Neuronal stem cell (in vitro differentiated cells): ENCODE measurements at regions not wholly inside any gene's neighbourhood (a gene's known extent, or its start where the extent isn't known, plus 50 kb on each side); places are given as distances from the start of the nearest gene placed in this dataset.

ENCODE experiments used
- DNase-seq: peaks from one replicate; pipeline ENCODE4 v3.0.0-alpha.2; 2013; ENCODE audit warnings: low spot score
- H2AFZ ChIP-seq: one replicate; pipeline ENCODE4 v1.6.1; 2013; ENCODE audit warnings: mild to moderate bottlenecking, low read length, inconsistent platforms
- H2AK5ac ChIP-seq: 2 replicates; pipeline ENCODE4 v1.6.1; 2013; ENCODE audit warnings: low read depth, mild to moderate bottlenecking, inconsistent platforms, low read length, moderate library complexity, mixed read lengths
- H2BK120ac ChIP-seq: 2 replicates; pipeline ENCODE4 v1.6.1; 2013; ENCODE audit warnings: low read depth, mild to moderate bottlenecking, inconsistent platforms, low read length, moderate library complexity, mixed read lengths
- H2BK12ac ChIP-seq: one replicate; pipeline ENCODE4 v1.6.1; 2013; ENCODE audit warnings: low read length, inconsistent platforms
- H2BK15ac ChIP-seq: 2 replicates; pipeline ENCODE4 v1.6.1; 2013; ENCODE audit warnings: mild to moderate bottlenecking, low read length, inconsistent platforms, mixed read lengths
- H2BK5ac ChIP-seq: one replicate; pipeline ENCODE4 v1.6.1; 2013; ENCODE audit warnings: inconsistent platforms, mild to moderate bottlenecking, low read length, moderate library complexity
- H3K14ac ChIP-seq: one replicate; pipeline ENCODE4 v1.6.1; 2013; ENCODE audit warnings: low read length, inconsistent platforms
- H3K18ac ChIP-seq: 2 replicates; pipeline ENCODE4 v1.6.1; 2013; ENCODE audit warnings: low read length, inconsistent platforms
- H3K23ac ChIP-seq: 2 replicates; pipeline ENCODE4 v1.6.1; 2013; ENCODE audit warnings: low read depth, mild to moderate bottlenecking, mixed read lengths, low read length, inconsistent platforms; ENCODE audit not compliant: poor library complexity
- H3K27ac ChIP-seq: replicated peaks from 3 replicates; pipeline ENCODE4 v1.5.1; 2013; ENCODE audit warnings: low read length, inconsistent platforms
- H3K27me3 ChIP-seq, 3 experiments: 2 replicates each; pipeline ENCODE4 v1.6.1; 2013; ENCODE audit warnings: low read length in 3 of 3, mild to moderate bottlenecking in 2 of 3, inconsistent platforms in 1 of 3, low read depth in 1 of 3, mixed read lengths in 1 of 3, moderate library complexity in 1 of 3; ENCODE audit not compliant: control insufficient read depth in 3 of 3, insufficient read depth in 3 of 3
- H3K36me3 ChIP-seq, 2 donors: replicated peaks in 1 of 2; 2 replicates each; pipeline ENCODE4 v1.6.1; 2013; ENCODE audit warnings: low read length in 2 of 2; ENCODE audit not compliant: control insufficient read depth in 2 of 2, insufficient read depth in 2 of 2
- H3K4ac ChIP-seq: 2 replicates; pipeline ENCODE4 v1.6.1; 2013; ENCODE audit warnings: inconsistent platforms, mild to moderate bottlenecking, low read length, moderate library complexity
- H3K4me1 ChIP-seq, 2 donors: 1 replicate in 1 of 2; 2 replicates in 1 of 2; pipeline ENCODE4 v1.6.1; 2013; ENCODE audit warnings: low read length in 2 of 2, low read depth in 1 of 2; ENCODE audit not compliant: control insufficient read depth in 2 of 2, insufficient read depth in 1 of 2
- H3K4me2 ChIP-seq: one replicate; pipeline ENCODE4 v1.6.1; 2013; ENCODE audit warnings: mild to moderate bottlenecking, low read length, inconsistent platforms; ENCODE audit not compliant: insufficient read depth, poor library complexity, severe bottlenecking
- H3K4me3 ChIP-seq, 2 donors: 2 replicates each; pipeline ENCODE4 v1.5.1; 2013; ENCODE audit warnings: low read length in 2 of 2, mild to moderate bottlenecking in 2 of 2, inconsistent platforms in 1 of 2, moderate library complexity in 1 of 2
- H3K79me1 ChIP-seq: one replicate; pipeline ENCODE4 v1.6.1; 2013; ENCODE audit warnings: low read depth, mild to moderate bottlenecking, inconsistent platforms, low read length, moderate library complexity
- H3K9ac ChIP-seq: one replicate; pipeline ENCODE4 v1.6.1; 2013; ENCODE audit warnings: mild to moderate bottlenecking, low read depth, low read length, inconsistent platforms; ENCODE audit not compliant: poor library complexity
- H3K9me3 ChIP-seq, 2 donors: replicated peaks in 1 of 2; 2 replicates each; pipeline versions ENCODE3 to v1.6.1; 2013; ENCODE audit warnings: low read length in 2 of 2, mild to moderate bottlenecking in 2 of 2, inconsistent platforms in 1 of 2, low read depth in 1 of 2, mixed read lengths in 1 of 2, moderate library complexity in 1 of 2; ENCODE audit not compliant: control insufficient read depth in 2 of 2, insufficient read depth in 1 of 2
- H4K8ac ChIP-seq: one replicate; pipeline ENCODE4 v1.6.1; 2013; ENCODE audit warnings: low read depth, mild to moderate bottlenecking, inconsistent platforms, low read length, moderate library complexity
- H4K91ac ChIP-seq: one replicate; pipeline ENCODE4 v1.6.1; 2013; ENCODE audit warnings: low read length, low read depth, mild to moderate bottlenecking, inconsistent platforms; ENCODE audit not compliant: poor library complexity
- WGBS, 2 donors: extraction: QIAGEN DNeasy Blood & Tissue Kit; methylation state at CpG; one replicate each; pipeline ENCODE4 v1.1.7; 2013; ENCODE audit warnings: missing lambda C conversion rate in 2 of 2, mixed read lengths in 1 of 2; ENCODE audit not compliant: insufficient read length in 2 of 2, insufficient replicate concordance in 1 of 2; ENCODE audit errors: extremely low coverage in 2 of 2; 5-methylcytosine and 5-hydroxymethylcytosine counted together

- no peaks in the 10 kb centered on the region for H3K79me1 ChIP-seq
- H2BK15ac ChIP-seq = no peak overlapping the region
- H2BK5ac ChIP-seq = no peak overlapping the region
- H3K18ac ChIP-seq = no peak overlapping the region
- no peak overlapping the region for H3K14ac ChIP-seq
- H3K27me3 ChIP-seq = no peaks in the 10 kb centered on the region
- no peaks in the 10 kb centered on the region for H3K36me3 ChIP-seq
- H2BK12ac ChIP-seq = no peak overlapping the region
- no peaks in the 10 kb centered on the region for H3K9me3 ChIP-seq
- H3K9ac ChIP-seq = no peak overlapping the region
- no peak overlapping the region for H3K4ac ChIP-seq
- no peak overlapping the region for H2AK5ac ChIP-seq
- H3K27ac ChIP-seq = no peak overlapping the region
- no peak overlapping the region for H3K23ac ChIP-seq
- no peak overlapping the region for H3K4me2 ChIP-seq
- no peak for DNase-seq
- no peak overlapping the region for H2BK120ac ChIP-seq
- H3K4me1 ChIP-seq = no peaks in the 10 kb centered on the region
- no peak overlapping the region for H4K8ac ChIP-seq
- no peak overlapping the region for H3K4me3 ChIP-seq
- H2AFZ ChIP-seq = no peak overlapping the region
- H4K91ac ChIP-seq = no peak overlapping the region
Observed at GRCh38 chr4:108272986-108273385, 104.3 kb upstream of the LEF1 start.

- no CpG with 5 or more reads among the region's 2 CpGs for WGBS, 2 donors
- Histone ChIP-seq H2BK120ac (no peak overlapping the region), H3K4me1 (no peaks in the 10 kb centered on the region), H2BK5ac (no peak overlapping the region), H2AK5ac (no peak overlapping the region), H3K4ac (no peak overlapping the region), H2AFZ (no peak overlapping the region), H4K8ac (no peak overlapping the region), H3K36me3 (no peaks in the 10 kb centered on the region), H3K4me3 (no peak overlapping the region), H3K4me2 (no peak overlapping the region), H3K14ac (no peak overlapping the region), H3K9ac (no peak overlapping the region), H4K91ac (no peak overlapping the region), H3K27ac (no peak overlapping the region), H3K79me1 (no peaks in the 10 kb centered on the region), H3K18ac (no peak overlapping the region), H3K23ac (no peak overlapping the region), H2BK15ac (no peak overlapping the region), H3K9me3 (no peaks in the 10 kb centered on the region), H2BK12ac (no peak overlapping the region), H3K27me3 (no peaks in the 10 kb centered on the region)
- DNase-seq = no peak
Observed at GRCh38 chr4:108272561-108272960, 103.8 kb upstream of the LEF1 start.

GRCh38 chr4:108272046-108272445, 103.3 kb upstream of the LEF1 start:
- Histone ChIP-seq H3K9me3 (no peaks in the 10 kb centered on the region), H3K27ac (no peak overlapping the region), H4K91ac (no peak overlapping the region), H2BK120ac (no peak overlapping the region), H3K4me3 (no peak overlapping the region), H2BK15ac (no peak overlapping the region), H3K14ac (no peak overlapping the region), H3K4ac (no peak overlapping the region), H3K4me2 (no peak overlapping the region), H3K18ac (no peak overlapping the region), H2BK5ac (no peak overlapping the region), H3K36me3 (no peaks in the 10 kb centered on the region), H3K23ac (no peak overlapping the region), H2AK5ac (no peak overlapping the region), H3K79me1 (no peaks in the 10 kb centered on the region), H3K9ac (no peak overlapping the region), H4K8ac (no peak overlapping the region), H3K27me3 (no peaks in the 10 kb centered on the region), H2BK12ac (no peak overlapping the region), H2AFZ (no peak overlapping the region), H3K4me1 (no peaks in the 10 kb centered on the region)
- DNase-seq = no peak
- no CpG with 5 or more reads among the region's 3 CpGs for WGBS, 2 donors

- H2BK12ac ChIP-seq = no peak overlapping the region
- H3K9ac ChIP-seq = no peak overlapping the region
- H2AK5ac ChIP-seq = no peak overlapping the region
- H4K8ac ChIP-seq = no peak overlapping the region
- no peak overlapping the region for H2BK15ac ChIP-seq
- no peak overlapping the region for H3K18ac ChIP-seq
- no peaks in the 10 kb centered on the region for H3K36me3 ChIP-seq
- H3K14ac ChIP-seq = no peak overlapping the region
- no peak overlapping the region for H2AFZ ChIP-seq
- no peaks in the 10 kb centered on the region for H3K4me1 ChIP-seq
- no peaks in the 10 kb centered on the region for H3K27me3 ChIP-seq
- no peaks in the 10 kb centered on the region for H3K9me3 ChIP-seq
- H3K4ac ChIP-seq = no peak overlapping the region
- no peak for DNase-seq
- no peak overlapping the region for H4K91ac ChIP-seq
- WGBS, 2 donors = no CpG with 5 or more reads among the region's 6 CpGs
- H2BK120ac ChIP-seq = no peak overlapping the region
- no peak overlapping the region for H2BK5ac ChIP-seq
- H3K79me1 ChIP-seq = no peaks in the 10 kb centered on the region
- no peak overlapping the region for H3K23ac ChIP-seq
- H3K4me3 ChIP-seq = no peak overlapping the region
- H3K27ac ChIP-seq = no peak overlapping the region
- no peak overlapping the region for H3K4me2 ChIP-seq
Observed at GRCh38 chr4:108270466-108271450, 102.0 kb upstream of the LEF1 start.
